ENCODE measurements at regions not wholly inside any gene's neighbourhood (a gene's known extent, or its start where the extent isn't known, plus 50 kb on each side); places are given as distances from the start of the nearest gene placed in this dataset.
"Not testable (repeated sequence)": the region's sequence is repeated elsewhere in the genome, so short reads cannot be mapped to it uniquely, and the experiment has no call there.

DNA sequence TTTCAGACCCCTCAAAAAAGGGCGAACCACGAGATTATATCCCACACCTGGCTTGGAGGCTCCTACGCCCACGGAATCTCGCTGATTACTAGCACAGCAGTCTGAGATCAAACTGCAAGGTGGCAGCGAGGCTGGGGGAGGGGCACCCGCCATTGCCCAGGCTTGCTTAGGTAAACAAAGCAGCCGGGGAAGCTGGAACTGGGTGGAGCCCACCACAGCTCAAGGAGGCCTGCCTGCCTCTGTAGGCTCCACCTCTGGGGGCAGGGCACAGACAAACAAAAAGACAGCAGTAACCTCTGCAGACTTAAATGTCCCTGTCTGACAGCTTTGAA, 1136.6 kb downstream of the FSCB start:
- not testable (repeated sequence) for TF ChIP-seq POLR2AphosphoS5 (IDR thresholded peaks at IDR 0.05; ENCODE audit: low read depth); CREB1 (CRISPR knock-in tag; IDR thresholded peaks at IDR 0.05; ENCODE audit: low read depth); EZH2 (IDR thresholded peaks at IDR 0.05; ENCODE audit: low read depth, unreplicated experiment); EZH2phosphoT487 (IDR thresholded peaks at IDR 0.05; ENCODE audit: unreplicated experiment); ZNF331 (CRISPR knock-in tag; IDR thresholded peaks at IDR 0.05; ENCODE audit: low read depth); JUNB (IDR thresholded peaks at IDR 0.05; ENCODE audit: unreplicated experiment); STAT1 (IDR thresholded peaks at IDR 0.05; ENCODE audit: unreplicated experiment)
- TF ChIP-seq, protein P1, sequence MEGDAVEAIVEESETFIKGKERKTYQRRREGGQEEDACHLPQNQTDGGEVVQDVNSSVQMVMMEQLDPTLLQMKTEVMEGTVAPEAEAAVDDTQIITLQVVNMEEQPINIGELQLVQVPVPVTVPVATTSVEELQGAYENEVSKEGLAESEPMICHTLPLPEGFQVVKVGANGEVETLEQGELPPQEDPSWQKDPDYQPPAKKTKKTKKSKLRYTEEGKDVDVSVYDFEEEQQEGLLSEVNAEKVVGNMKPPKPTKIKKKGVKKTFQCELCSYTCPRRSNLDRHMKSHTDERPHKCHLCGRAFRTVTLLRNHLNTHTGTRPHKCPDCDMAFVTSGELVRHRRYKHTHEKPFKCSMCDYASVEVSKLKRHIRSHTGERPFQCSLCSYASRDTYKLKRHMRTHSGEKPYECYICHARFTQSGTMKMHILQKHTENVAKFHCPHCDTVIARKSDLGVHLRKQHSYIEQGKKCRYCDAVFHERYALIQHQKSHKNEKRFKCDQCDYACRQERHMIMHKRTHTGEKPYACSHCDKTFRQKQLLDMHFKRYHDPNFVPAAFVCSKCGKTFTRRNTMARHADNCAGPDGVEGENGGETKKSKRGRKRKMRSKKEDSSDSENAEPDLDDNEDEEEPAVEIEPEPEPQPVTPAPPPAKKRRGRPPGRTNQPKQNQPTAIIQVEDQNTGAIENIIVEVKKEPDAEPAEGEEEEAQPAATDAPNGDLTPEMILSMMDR (conservative IDR thresholded peaks at IDR 0.05; ENCODE audit: low read depth in 2 of 2), result not testable (repeated sequence)
- TF ChIP-seq, protein P2, sequence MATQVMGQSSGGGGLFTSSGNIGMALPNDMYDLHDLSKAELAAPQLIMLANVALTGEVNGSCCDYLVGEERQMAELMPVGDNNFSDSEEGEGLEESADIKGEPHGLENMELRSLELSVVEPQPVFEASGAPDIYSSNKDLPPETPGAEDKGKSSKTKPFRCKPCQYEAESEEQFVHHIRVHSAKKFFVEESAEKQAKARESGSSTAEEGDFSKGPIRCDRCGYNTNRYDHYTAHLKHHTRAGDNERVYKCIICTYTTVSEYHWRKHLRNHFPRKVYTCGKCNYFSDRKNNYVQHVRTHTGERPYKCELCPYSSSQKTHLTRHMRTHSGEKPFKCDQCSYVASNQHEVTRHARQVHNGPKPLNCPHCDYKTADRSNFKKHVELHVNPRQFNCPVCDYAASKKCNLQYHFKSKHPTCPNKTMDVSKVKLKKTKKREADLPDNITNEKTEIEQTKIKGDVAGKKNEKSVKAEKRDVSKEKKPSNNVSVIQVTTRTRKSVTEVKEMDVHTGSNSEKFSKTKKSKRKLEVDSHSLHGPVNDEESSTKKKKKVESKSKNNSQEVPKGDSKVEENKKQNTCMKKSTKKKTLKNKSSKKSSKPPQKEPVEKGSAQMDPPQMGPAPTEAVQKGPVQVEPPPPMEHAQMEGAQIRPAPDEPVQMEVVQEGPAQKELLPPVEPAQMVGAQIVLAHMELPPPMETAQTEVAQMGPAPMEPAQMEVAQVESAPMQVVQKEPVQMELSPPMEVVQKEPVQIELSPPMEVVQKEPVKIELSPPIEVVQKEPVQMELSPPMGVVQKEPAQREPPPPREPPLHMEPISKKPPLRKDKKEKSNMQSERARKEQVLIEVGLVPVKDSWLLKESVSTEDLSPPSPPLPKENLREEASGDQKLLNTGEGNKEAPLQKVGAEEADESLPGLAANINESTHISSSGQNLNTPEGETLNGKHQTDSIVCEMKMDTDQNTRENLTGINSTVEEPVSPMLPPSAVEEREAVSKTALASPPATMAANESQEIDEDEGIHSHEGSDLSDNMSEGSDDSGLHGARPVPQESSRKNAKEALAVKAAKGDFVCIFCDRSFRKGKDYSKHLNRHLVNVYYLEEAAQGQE (IDR thresholded peaks at IDR 0.05; ENCODE audit: unreplicated experiment), result not testable (repeated sequence)

Data from GM23338 (cell line).